ENCODE measurements at regions not wholly inside any gene's neighbourhood (a gene's known extent, or its start where the extent isn't known, plus 50 kb on each side); places are given as distances from the start of the nearest gene placed in this dataset.

GRCh38 chr2:239582476-239582875 is 181.7 kb upstream of the HDAC4 start:
- H3K27ac ChIP-seq: no peak overlapping the region
- no peak for TF ChIP-seq ZFX (IDR thresholded peaks at IDR 0.05; ENCODE audit: borderline replicate concordance)

GRCh38 chr2:239581352-239581901 is 180.6 kb upstream of the HDAC4 start:
- no peak overlapping the region for H3K27ac ChIP-seq

GRCh38 chr2:239580199-239580527 is 179.3 kb upstream of the HDAC4 start:
- TF ChIP-seq ZFX (IDR thresholded peaks at IDR 0.05; ENCODE audit: borderline replicate concordance): no peak
- TF ChIP-seq, protein P1, sequence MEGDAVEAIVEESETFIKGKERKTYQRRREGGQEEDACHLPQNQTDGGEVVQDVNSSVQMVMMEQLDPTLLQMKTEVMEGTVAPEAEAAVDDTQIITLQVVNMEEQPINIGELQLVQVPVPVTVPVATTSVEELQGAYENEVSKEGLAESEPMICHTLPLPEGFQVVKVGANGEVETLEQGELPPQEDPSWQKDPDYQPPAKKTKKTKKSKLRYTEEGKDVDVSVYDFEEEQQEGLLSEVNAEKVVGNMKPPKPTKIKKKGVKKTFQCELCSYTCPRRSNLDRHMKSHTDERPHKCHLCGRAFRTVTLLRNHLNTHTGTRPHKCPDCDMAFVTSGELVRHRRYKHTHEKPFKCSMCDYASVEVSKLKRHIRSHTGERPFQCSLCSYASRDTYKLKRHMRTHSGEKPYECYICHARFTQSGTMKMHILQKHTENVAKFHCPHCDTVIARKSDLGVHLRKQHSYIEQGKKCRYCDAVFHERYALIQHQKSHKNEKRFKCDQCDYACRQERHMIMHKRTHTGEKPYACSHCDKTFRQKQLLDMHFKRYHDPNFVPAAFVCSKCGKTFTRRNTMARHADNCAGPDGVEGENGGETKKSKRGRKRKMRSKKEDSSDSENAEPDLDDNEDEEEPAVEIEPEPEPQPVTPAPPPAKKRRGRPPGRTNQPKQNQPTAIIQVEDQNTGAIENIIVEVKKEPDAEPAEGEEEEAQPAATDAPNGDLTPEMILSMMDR (IDR thresholded peaks at IDR 0.05): no peak
- no peak overlapping the region for H3K27ac ChIP-seq

More at GRCh38 chr2:239581352-239581901, 180.6 kb upstream of the HDAC4 start:
- no peak for TF ChIP-seq ZFX (IDR thresholded peaks at IDR 0.05; ENCODE audit: borderline replicate concordance)
- TF ChIP-seq, protein P1 (IDR thresholded peaks at IDR 0.05): no peak

- H3K27ac ChIP-seq: no peak overlapping the region
- TF ChIP-seq, protein P1 (IDR thresholded peaks at IDR 0.05): no peak
- no peak for TF ChIP-seq ZFX (IDR thresholded peaks at IDR 0.05; ENCODE audit: borderline replicate concordance)
These were observed 178.8 kb upstream of the HDAC4 start for GRCh38 chr2:239579524-239580198.

- TF ChIP-seq, protein P1 (IDR thresholded peaks at IDR 0.05): no peak
- TF ChIP-seq ZFX (IDR thresholded peaks at IDR 0.05; ENCODE audit: borderline replicate concordance): no peak
- H3K27ac ChIP-seq: no peak overlapping the region
These were observed 178.3 kb upstream of the HDAC4 start for GRCh38 chr2:239579081-239579480.

GRCh38 chr2:239578381-239578780 is 177.6 kb upstream of the HDAC4 start:
- no peak for TF ChIP-seq ZFX (IDR thresholded peaks at IDR 0.05; ENCODE audit: borderline replicate concordance)
- TF ChIP-seq, protein P1 (IDR thresholded peaks at IDR 0.05): no peak
- H3K27ac ChIP-seq: no peak overlapping the region

DNA sequence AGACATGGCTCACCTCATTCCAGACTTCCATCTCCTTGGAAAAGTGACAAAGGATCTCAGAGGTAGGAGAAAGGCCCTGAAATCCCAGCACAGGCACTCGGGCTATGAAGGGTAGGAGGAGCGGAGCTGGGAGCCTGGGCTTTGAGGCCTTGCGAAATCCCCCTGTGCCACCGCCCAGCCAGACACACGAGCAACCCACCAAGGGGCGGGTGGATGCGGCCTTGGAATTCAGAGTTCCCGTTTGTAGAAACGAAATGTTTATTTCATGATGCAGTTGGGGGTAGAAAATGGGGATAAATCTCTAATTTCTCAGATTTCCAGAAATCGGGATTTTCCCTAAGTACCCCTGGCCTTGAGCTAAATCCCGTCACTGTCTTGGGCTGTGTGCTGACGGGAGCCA is 177.1 kb upstream of the HDAC4 start:
- no peak overlapping the region for H3K27ac ChIP-seq
- no peak for TF ChIP-seq ZFX (IDR thresholded peaks at IDR 0.05; ENCODE audit: borderline replicate concordance)
- TF ChIP-seq, protein P1 (IDR thresholded peaks at IDR 0.05): no peak

Data from 22Rv1 (cell line).